HEK293T (cell line): ENCODE measurements at regions not wholly inside any gene's neighbourhood (a gene's known extent, or its start where the extent isn't known, plus 50 kb on each side); places are given as distances from the start of the nearest gene placed in this dataset.

Experiments
- ARNT ChIP-seq: fragments of 450-650 bp; IDR thresholded peaks from 2 replicates; pipeline ENCODE4 v1.6.1; 2017; ENCODE audit warnings: mild to moderate bottlenecking
- BHLHE40 ChIP-seq: fragments of 450-650 bp; IDR thresholded peaks from 2 replicates; pipeline ENCODE4 v1.6.1; 2016; ENCODE audit warnings: mild to moderate bottlenecking, moderate library complexity, borderline replicate concordance
- ELF4 ChIP-seq: fragments of 450-650 bp; IDR thresholded peaks from 2 replicates; pipeline ENCODE4 v1.6.1; 2017; ENCODE audit warnings: antibody characterized with exemption
- FOXA1 ChIP-seq: fragments of 450-650 bp; IDR thresholded peaks from 2 replicates; pipeline ENCODE4 v1.6.1; 2016; ENCODE audit warnings: mild to moderate bottlenecking
- FOXK2 ChIP-seq: fragments of 450-650 bp; IDR thresholded peaks from 2 replicates; pipeline ENCODE4 v1.6.1; 2016; ENCODE audit warnings: mild to moderate bottlenecking
- FOXM1 ChIP-seq: fragments of 450-650 bp; IDR thresholded peaks from 2 replicates; pipeline ENCODE4 v1.6.1; 2017; ENCODE audit warnings: mild to moderate bottlenecking, borderline replicate concordance
- HDGF ChIP-seq: fragments of 450-650 bp; IDR thresholded peaks from 2 replicates; pipeline ENCODE4 v1.6.1; 2017; ENCODE audit warnings: antibody characterized with exemption, borderline replicate concordance
- LEF1 ChIP-seq: fragments of 450-650 bp; IDR thresholded peaks from 2 replicates; pipeline ENCODE4 v1.6.1; 2017; ENCODE audit warnings: mild to moderate bottlenecking, borderline replicate concordance
- NFRKB ChIP-seq: fragments of 450-650 bp; IDR thresholded peaks from 2 replicates; pipeline ENCODE4 v1.6.1; 2016; ENCODE audit warnings: mild to moderate bottlenecking, moderate library complexity
- PKNOX1 ChIP-seq: fragments of 450-650 bp; IDR thresholded peaks from 2 replicates; pipeline ENCODE4 v1.6.1; 2016
- SP1 ChIP-seq: fragments of 450-650 bp; IDR thresholded peaks from 2 replicates; pipeline ENCODE4 v1.6.1; 2017
- SUZ12 ChIP-seq: fragments of 450-650 bp; IDR thresholded peaks from 2 replicates; pipeline ENCODE4 v1.6.1; 2016; ENCODE audit warnings: mild to moderate bottlenecking
- TARDBP ChIP-seq: fragments of 450-650 bp; IDR thresholded peaks from 2 replicates; pipeline ENCODE4 v1.6.1; 2016

GRCh38 chr9:88215196-88216125 lies 77.2 kb upstream of the SPATA31C2 start:
- TF ChIP-seq PKNOX1 (no peak), LEF1 (no peak), SP1 (no peak), TARDBP (no peak), HDGF (no peak), FOXK2 (no peak), FOXM1 (no peak), BHLHE40 (no peak), ELF4 (no peak), ARNT (no peak), FOXA1 (no peak), SUZ12 (no peak), NFRKB (no peak)
